IMR-90 (cell line): ENCODE measurements at regions not wholly inside any gene's neighbourhood (a gene's known extent, or its start where the extent isn't known, plus 50 kb on each side); places are given as distances from the start of the nearest gene placed in this dataset.

Experiments used
- ATAC-seq: fragments of 200-7000 bp; cut with Tn5 transposase; 2 replicates; pipeline ENCODE4 v1.9.1; 2020; ENCODE audit warnings: low read depth, mild to moderate bottlenecking, moderate library complexity
- BruUV-seq: library from RNA; stranded (reverse); fragments of 400-500 nt; replicated peaks from 2 replicates; lab custom pipeline; 2021; lab: Mats Ljungman, UMichigan
- CTCF ChIA-PET: fragments of 300-600 bp; formaldehyde crosslinking; extraction: SDS; loops from one replicate; lab custom pipeline; 2021; ENCODE audit warnings: antibody characterized with exemption; lab: Yijun Ruan, JAX
- POLR2A ChIA-PET: fragments of 300-600 bp; sonication (Branson Sonifier 250); formaldehyde crosslinking; loops from one replicate; lab custom pipeline; 2022; ENCODE audit warnings: antibody characterized with exemption; ENCODE audit not compliant: unreplicated experiment; lab: Charles Lee
- DNase-seq: peaks from one replicate; pipeline ENCODE4 v3.0.0; 2013
- H2AFZ ChIP-seq: replicated peaks from 2 replicates; pipeline ENCODE3; 2013; ENCODE audit warnings: low read length, mild to moderate bottlenecking; ENCODE audit not compliant: poor library complexity
- H2AK5ac ChIP-seq: 2 replicates; pipeline ENCODE4 v1.6.1; 2013; ENCODE audit warnings: low read depth, low read length, inconsistent platforms
- H2AK9ac ChIP-seq: replicated peaks from 2 replicates; pipeline ENCODE3; 2013; ENCODE audit warnings: mild to moderate bottlenecking, low read depth, low read length, moderate library complexity; ENCODE audit not compliant: poor library complexity
- H2BK120ac ChIP-seq: 2 replicates; pipeline ENCODE4 v1.6.1; 2013; ENCODE audit warnings: low read depth, low read length, inconsistent platforms
- H2BK15ac ChIP-seq: 3 replicates; pipeline ENCODE4 v1.6.1; 2013; ENCODE audit warnings: low read depth, low read length, inconsistent platforms
- H2BK20ac ChIP-seq: 2 replicates; pipeline ENCODE4 v1.6.1; 2013; ENCODE audit warnings: low read depth, mild to moderate bottlenecking, inconsistent platforms, low read length, moderate library complexity
- H2BK5ac ChIP-seq: 2 replicates; pipeline ENCODE4 v1.6.1; 2013; ENCODE audit warnings: mild to moderate bottlenecking, low read depth, low read length, inconsistent platforms; ENCODE audit not compliant: poor library complexity, severe bottlenecking
- H3K14ac ChIP-seq: replicated peaks from 2 replicates; pipeline ENCODE4 v1.6.1; 2013; ENCODE audit warnings: low read depth, low read length, inconsistent platforms
- H3K18ac ChIP-seq: 2 replicates; pipeline ENCODE4 v1.6.1; 2013; ENCODE audit warnings: low read depth, low read length, control low read depth
- H3K23ac ChIP-seq: 2 replicates; pipeline ENCODE4 v1.6.1; 2013; ENCODE audit warnings: low read depth, low read length, inconsistent platforms
- H3K27ac ChIP-seq: 2 replicates; pipeline ENCODE4 v1.5.1; 2013; ENCODE audit warnings: mild to moderate bottlenecking, control low read depth, low read length; ENCODE audit not compliant: insufficient read depth
- H3K27me3 ChIP-seq: 2 replicates; pipeline ENCODE4 v1.6.1; 2013; ENCODE audit warnings: low read length; ENCODE audit not compliant: control insufficient read depth, insufficient read depth
- H3K36me3 ChIP-seq: 2 replicates; pipeline ENCODE4 v1.6.1; 2013; ENCODE audit warnings: low read length, mixed read lengths; ENCODE audit not compliant: control insufficient read depth, insufficient read depth
- H3K4ac ChIP-seq: 2 replicates; pipeline ENCODE4 v1.6.1; 2013; ENCODE audit warnings: low read depth, low read length, inconsistent platforms
- H3K4me1 ChIP-seq: 2 replicates; pipeline ENCODE4 v1.6.1; 2013; ENCODE audit warnings: low read length, mixed read lengths; ENCODE audit not compliant: control insufficient read depth, insufficient read depth
- H3K4me2 ChIP-seq: 2 replicates; pipeline ENCODE4 v1.6.1; 2013; ENCODE audit warnings: low read depth, mild to moderate bottlenecking, control low read depth, low read length, moderate library complexity
- H3K4me3 ChIP-seq: 2 replicates; pipeline ENCODE4 v1.5.1; 2013; ENCODE audit warnings: low read depth, mild to moderate bottlenecking, control low read depth, low read length, moderate library complexity; ENCODE audit not compliant: insufficient read depth
- H3K56ac ChIP-seq: 2 replicates; pipeline ENCODE4 v1.6.1; 2013; ENCODE audit warnings: low read length, inconsistent platforms; ENCODE audit not compliant: insufficient read depth; ENCODE audit errors: extremely low read depth
- H3K79me1 ChIP-seq, 2 experiments: 2 replicates each; pipeline ENCODE4 v1.6.1; 2013; ENCODE audit warnings: low read length in 2 of 2, inconsistent platforms in 1 of 2, low read depth in 1 of 2
- H3K9ac ChIP-seq: 2 replicates; pipeline ENCODE4 v1.6.1; 2013; ENCODE audit warnings: low read depth, low read length, control low read depth
- H3K9me1 ChIP-seq: 2 replicates; pipeline ENCODE4 v1.6.1; 2013; ENCODE audit warnings: low read length, inconsistent platforms; ENCODE audit not compliant: insufficient read depth
- H3K9me3 ChIP-seq: 2 replicates; pipeline ENCODE4 v1.6.1; 2013; ENCODE audit warnings: low read length; ENCODE audit not compliant: control insufficient read depth, insufficient read depth
- H4K20me1 ChIP-seq: 2 replicates; pipeline ENCODE4 v1.6.1; 2013; ENCODE audit warnings: low read length, inconsistent platforms; ENCODE audit not compliant: insufficient read depth
- H4K5ac ChIP-seq: 2 replicates; pipeline ENCODE4 v1.6.1; 2013; ENCODE audit warnings: mild to moderate bottlenecking, low read depth, low read length, control low read depth
- H4K8ac ChIP-seq, 2 experiments: 2 replicates each; pipeline ENCODE4 v1.6.1; 2013; ENCODE audit warnings: low read depth in 2 of 2, low read length in 2 of 2, control low read depth in 1 of 2, inconsistent platforms in 1 of 2
- H4K91ac ChIP-seq: 2 replicates; pipeline ENCODE4 v1.6.1; 2013; ENCODE audit warnings: low read depth, low read length, inconsistent platforms; ENCODE audit not compliant: insufficient read depth
- CEBPB ChIP-seq: IDR thresholded peaks from 2 replicates; pipeline ENCODE4 v1.6.1; 2012; ENCODE audit warnings: low read depth, low read length, improper control_type of control experiment
- CHD1 ChIP-seq: IDR thresholded peaks from 2 replicates; pipeline ENCODE4 v1.6.1; 2012; ENCODE audit warnings: low read depth, low read length, improper control_type of control experiment
- ELK1 ChIP-seq: fragments of 150-350 bp; IDR thresholded peaks from 2 replicates; pipeline ENCODE4 v1.6.1; 2016; ENCODE audit warnings: low read depth, mild to moderate bottlenecking, low read length, moderate library complexity, borderline replicate concordance
- FOS ChIP-seq: fragments of 150-350 bp; IDR thresholded peaks from 2 replicates; pipeline ENCODE4 v1.6.1; 2016; ENCODE audit warnings: low read depth, low read length
- MAFK ChIP-seq: IDR thresholded peaks from 2 replicates; pipeline ENCODE4 v1.6.1; 2012; ENCODE audit warnings: low read depth, low read length, improper control_type of control experiment
- MAZ ChIP-seq: IDR thresholded peaks from 2 replicates; pipeline ENCODE4 v1.6.1; 2012; ENCODE audit warnings: low read depth, mild to moderate bottlenecking, low read length, improper control_type of control experiment, moderate library complexity, borderline replicate concordance
- NFE2L2 ChIP-seq: fragments of 150-350 bp; IDR thresholded peaks from 2 replicates; pipeline ENCODE4 v1.6.1; 2016; ENCODE audit warnings: low read depth, mild to moderate bottlenecking, low read length
- POLR2A ChIP-seq: IDR thresholded peaks from 2 replicates; pipeline ENCODE4 v1.6.1; 2012; ENCODE audit warnings: mild to moderate bottlenecking, low read depth, low read length
- RAD21 ChIP-seq: IDR thresholded peaks from 2 replicates; pipeline ENCODE4 v1.6.1; 2012; ENCODE audit warnings: low read length, improper control_type of control experiment
- RFX5 ChIP-seq: IDR thresholded peaks from 2 replicates; pipeline ENCODE4 v1.8.0; 2012; ENCODE audit warnings: low read depth, mild to moderate bottlenecking, low read length, moderate library complexity
- SMC3 ChIP-seq: fragments of 150-350 bp; IDR thresholded peaks from 2 replicates; pipeline ENCODE4 v1.6.1; 2016; ENCODE audit warnings: low read depth, mild to moderate bottlenecking, antibody characterized with exemption, low read length, moderate library complexity
- WGBS, 2 experiments: methylation state at CpG; one replicate each; pipeline versions ENCODE4 v1.1.5 to v1.1.7; 2013; ENCODE audit warnings: missing lambda C conversion rate in 2 of 2; ENCODE audit not compliant: insufficient read length in 1 of 2; ENCODE audit errors: extremely low coverage in 2 of 2; 5-methylcytosine and 5-hydroxymethylcytosine counted together
- dilution Hi-C: fragments of 300-500 bp; cut with HindIII; formaldehyde crosslinking; loops from one replicate; pipeline ENCODE4 v1.14.3; 2018; ENCODE audit warnings: low sequenced_read_pairs; ENCODE audit not compliant: unreplicated experiment
- in situ Hi-C: fragments of 300-500 bp; cut with MboI; formaldehyde crosslinking; loops from 3 replicates; pipeline ENCODE4 v1.14.3; 2019; ENCODE audit warnings: low sequenced_read_pairs, inconsistent platforms, mixed read lengths
- intact Hi-C: fragments of 100-400 bp; cut with micrococcal nuclease; formaldehyde crosslinking; loops from 2 replicates; pipeline ENCODE4 v1.10.0; 2022
- TF ChIP-seq, protein P1 (sequence below): conservative IDR thresholded peaks from 2 replicates; pipeline ENCODE4 v1.5.1; 2012; ENCODE audit warnings: mild to moderate bottlenecking, low read depth, low read length, improper control_type of control experiment

DNA sequence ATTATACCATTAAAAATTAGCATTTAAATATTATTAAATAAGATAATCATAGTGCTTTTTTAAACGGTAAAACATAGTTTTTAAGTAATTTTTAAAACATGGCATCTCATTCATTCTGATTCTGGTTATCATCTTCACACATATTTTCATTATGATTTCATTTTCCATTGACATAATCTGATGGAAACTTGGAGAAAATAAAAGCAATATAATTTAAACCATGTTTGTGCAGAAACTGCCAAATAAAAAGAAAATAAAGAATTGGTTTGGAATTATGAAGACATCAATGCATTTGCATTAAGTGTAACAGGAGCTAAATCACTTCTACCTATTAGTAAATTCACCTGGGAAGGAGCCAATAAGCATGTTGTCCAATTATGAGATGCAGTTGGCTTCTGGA, 490.1 kb upstream of the CD180 start:
- Histone ChIP-seq H3K4me3 (no peak overlapping the region), H2AK5ac (no peak overlapping the region), H3K23ac (no peak overlapping the region), H3K56ac (no peak overlapping the region), H2BK120ac (no peak overlapping the region), H3K36me3 (no peaks in the 10 kb centered on the region), H3K4me1 (no peaks in the 10 kb centered on the region), H3K27ac (no peak overlapping the region), H3K9me1 (no peaks in the 10 kb centered on the region), H3K14ac (no peak overlapping the region), H2BK15ac (no peak overlapping the region), H3K18ac (no peak overlapping the region), H3K9ac (no peak overlapping the region), H3K4me2 (no peak overlapping the region), H3K79me1 (no peaks in the 10 kb centered on the region), H4K8ac (no peak overlapping the region), H4K91ac (no peak overlapping the region), H3K9me3 (no peaks in the 10 kb centered on the region), H2AFZ (no peak overlapping the region), H2BK20ac (no peak overlapping the region), H3K27me3 (no peaks in the 10 kb centered on the region), H2BK5ac (no peak overlapping the region), H3K4ac (no peak overlapping the region), H4K5ac (no peak overlapping the region), H4K20me1 (no peaks in the 10 kb centered on the region), H2AK9ac (no peak overlapping the region)
- BruUV-seq = no TSS peak
- TF ChIP-seq FOS (no peak), RFX5 (no peak), MAZ (no peak), RAD21 (no peak), SMC3 (no peak), MAFK (no peak), CHD1 (no peak), ELK1 (no peak), POLR2A (no peak), NFE2L2 (no peak), CEBPB (no peak)
- TF ChIP-seq, protein P1, sequence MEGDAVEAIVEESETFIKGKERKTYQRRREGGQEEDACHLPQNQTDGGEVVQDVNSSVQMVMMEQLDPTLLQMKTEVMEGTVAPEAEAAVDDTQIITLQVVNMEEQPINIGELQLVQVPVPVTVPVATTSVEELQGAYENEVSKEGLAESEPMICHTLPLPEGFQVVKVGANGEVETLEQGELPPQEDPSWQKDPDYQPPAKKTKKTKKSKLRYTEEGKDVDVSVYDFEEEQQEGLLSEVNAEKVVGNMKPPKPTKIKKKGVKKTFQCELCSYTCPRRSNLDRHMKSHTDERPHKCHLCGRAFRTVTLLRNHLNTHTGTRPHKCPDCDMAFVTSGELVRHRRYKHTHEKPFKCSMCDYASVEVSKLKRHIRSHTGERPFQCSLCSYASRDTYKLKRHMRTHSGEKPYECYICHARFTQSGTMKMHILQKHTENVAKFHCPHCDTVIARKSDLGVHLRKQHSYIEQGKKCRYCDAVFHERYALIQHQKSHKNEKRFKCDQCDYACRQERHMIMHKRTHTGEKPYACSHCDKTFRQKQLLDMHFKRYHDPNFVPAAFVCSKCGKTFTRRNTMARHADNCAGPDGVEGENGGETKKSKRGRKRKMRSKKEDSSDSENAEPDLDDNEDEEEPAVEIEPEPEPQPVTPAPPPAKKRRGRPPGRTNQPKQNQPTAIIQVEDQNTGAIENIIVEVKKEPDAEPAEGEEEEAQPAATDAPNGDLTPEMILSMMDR = no peak
- ChIA-PET POLR2A (no interaction called here), CTCF (no interaction called here)
- intact Hi-C loops (no loop called here), in situ Hi-C loops (no loop called here), dilution Hi-C loops (no loop called here)
- no CpG with 5 or more reads among the region's 1 CpG for WGBS, 2 experiments
- no peak for DNase-seq
- ATAC-seq = no peak
